NT2/D1 (cell line): ENCODE measurements at regions not wholly inside any gene's neighbourhood (a gene's known extent, or its start where the extent isn't known, plus 50 kb on each side); places are given as distances from the start of the nearest gene placed in this dataset.
A peak's percentile ranks its signal among the peaks of the same experiment; 100 is the strongest.

ENCODE experiments used
- DNase-seq: peaks from one replicate; pipeline ENCODE4 v3.0.0-alpha.2; 2011; ENCODE audit warnings: low read depth, low spot score
- H3K27me3 ChIP-seq: 2 replicates; pipeline ENCODE4 v1.6.0; 2011; ENCODE audit warnings: mild to moderate bottlenecking; ENCODE audit not compliant: insufficient read length, insufficient read depth
- H3K36me3 ChIP-seq: 2 replicates; pipeline ENCODE4 v1.6.1; 2011; ENCODE audit warnings: mild to moderate bottlenecking, low read length, mixed read lengths; ENCODE audit not compliant: insufficient read depth, insufficient read length
- H3K4me1 ChIP-seq: 2 replicates; pipeline ENCODE4 v1.5.1; 2011; ENCODE audit not compliant: insufficient read depth, insufficient read length
- H3K4me3 ChIP-seq: 2 replicates; pipeline ENCODE4 v1.5.1; 2011; ENCODE audit warnings: low read depth; ENCODE audit not compliant: insufficient read length
- H3K9ac ChIP-seq: 2 replicates; pipeline ENCODE4 v1.6.0; 2011; ENCODE audit warnings: low read depth; ENCODE audit not compliant: insufficient read length
- H3K9me3 ChIP-seq: 2 replicates; pipeline ENCODE4 v1.5.1; 2011; ENCODE audit warnings: mild to moderate bottlenecking, low read length; ENCODE audit not compliant: insufficient read depth
- SUZ12 ChIP-seq: IDR thresholded peaks from 2 replicates; pipeline ENCODE4 v1.6.1; 2011; ENCODE audit not compliant: insufficient read length, insufficient read depth; ENCODE audit errors: extremely low read depth
- YY1 ChIP-seq: IDR thresholded peaks from 2 replicates; pipeline ENCODE4 v1.6.1; 2011; ENCODE audit not compliant: insufficient read length, insufficient read depth
- ZNF274 ChIP-seq: IDR thresholded peaks from 2 replicates; pipeline ENCODE4 v1.6.1; 2011; ENCODE audit warnings: mild to moderate bottlenecking, low read depth, low read length

- TF ChIP-seq SUZ12 (no peak), YY1 (no peak), ZNF274 (no peak)
- no peak for DNase-seq
- H3K9ac ChIP-seq, result no peak overlapping the region
- H3K4me1 ChIP-seq, result no peaks in the 10 kb centered on the region
- H3K27me3 ChIP-seq, result no peaks in the 10 kb centered on the region
- no peak overlapping the region for H3K4me3 ChIP-seq
- no peaks in the 10 kb centered on the region for H3K36me3 ChIP-seq
- H3K9me3 ChIP-seq, result 0 out of 2 replicates have a peak, but pooled peaks cover 6% of the 10 kb centered on the region
Observed at GRCh38 chr2:217722883-217723472, 279.8 kb downstream of the TNS1 start.

- peaks cover 18% of the 10 kb centered on the region; the same call in 1 of the 2 replicates for H3K9me3 ChIP-seq
- no peak for TF ChIP-seq SUZ12
- TF ChIP-seq YY1, result no peak
- TF ChIP-seq ZNF274, result no peak
- H3K9ac ChIP-seq, result no peak overlapping the region
- no peaks in the 10 kb centered on the region for H3K36me3 ChIP-seq
- H3K4me3 ChIP-seq, result no peak overlapping the region
- peaks cover 7% of the 10 kb centered on the region for H3K27me3 ChIP-seq
- peaks cover 8% of the 10 kb centered on the region for H3K4me1 ChIP-seq
- DNase-seq, result no peak
Observed at GRCh38 chr2:217717646-217718045, 285.1 kb downstream of the TNS1 start.

- H3K4me3 ChIP-seq, result no peak overlapping the region
- no peak for TF ChIP-seq ZNF274
- no peak for TF ChIP-seq SUZ12
- no peak for TF ChIP-seq YY1
- H3K9me3 ChIP-seq, result peaks cover 12% of the 10 kb centered on the region; the same call in 1 of the 2 replicates
- H3K36me3 ChIP-seq, result no peaks in the 10 kb centered on the region
- H3K4me1 ChIP-seq, result peaks cover 8% of the 10 kb centered on the region
- H3K27me3 ChIP-seq, result peaks cover 7% of the 10 kb centered on the region
- DNase-seq, result no peak
- no peak overlapping the region for H3K9ac ChIP-seq
Observed at GRCh38 chr2:217715484-217715883, 287.3 kb downstream of the TNS1 start.

GRCh38 chr2:217714287-217714751, 288.5 kb downstream of the TNS1 start:
- Histone ChIP-seq H3K9me3 (peaks cover 12% of the 10 kb centered on the region; the same call in 1 of the 2 replicates), H3K27me3 (peaks cover 7% of the 10 kb centered on the region), H3K9ac (peak overlapping the region; percentile 11), H3K4me3 (no peak overlapping the region), H3K4me1 (peaks cover 12% of the 10 kb centered on the region), H3K36me3 (no peaks in the 10 kb centered on the region)
- TF ChIP-seq ZNF274, result no peak
- no peak for TF ChIP-seq YY1
- TF ChIP-seq SUZ12, result no peak
- no peak for DNase-seq

DNA sequence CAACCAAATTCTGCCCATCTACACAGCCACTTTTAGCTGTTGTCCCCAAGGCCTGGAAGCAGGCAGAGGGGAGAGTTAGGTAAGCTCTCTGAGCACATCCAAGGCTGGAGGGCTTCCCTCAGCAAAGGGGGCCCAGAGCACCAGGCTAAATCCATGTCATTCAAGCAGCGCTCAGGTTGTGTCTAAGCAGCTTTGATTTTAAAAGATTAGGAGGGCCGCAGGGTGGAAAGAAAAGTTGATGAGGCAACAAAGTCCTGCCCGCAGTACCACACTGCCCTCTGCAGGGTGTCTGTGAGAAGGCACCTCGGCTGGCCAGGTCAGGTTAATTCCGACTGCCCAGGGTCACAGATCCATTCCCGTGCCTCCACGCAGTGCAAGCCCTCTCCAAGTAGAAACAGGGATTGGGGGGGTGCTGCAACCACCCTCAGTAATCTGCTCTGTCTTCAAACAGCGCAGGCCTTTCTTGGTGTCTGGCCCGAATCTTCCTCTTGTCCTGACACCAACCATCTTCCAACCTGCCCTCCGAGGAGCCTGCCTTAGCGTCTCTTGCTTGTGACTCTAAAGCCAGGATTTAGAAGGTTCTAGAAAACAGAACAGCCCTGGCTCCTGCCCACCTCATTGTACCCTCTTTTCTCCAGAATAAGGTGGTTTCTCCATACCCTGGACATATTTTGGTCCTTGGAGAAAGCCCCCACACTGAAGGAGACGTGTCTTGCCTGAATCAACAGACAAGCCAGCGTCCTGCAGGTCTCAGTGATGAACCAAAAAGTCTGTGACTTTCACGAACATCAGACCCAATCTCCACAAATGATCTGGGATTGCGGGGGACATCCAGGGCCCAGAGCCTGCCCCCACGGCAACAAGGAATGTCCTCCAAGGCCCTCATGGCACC, 289.2 kb downstream of the TNS1 start:
- Histone ChIP-seq H3K36me3 (no peaks in the 10 kb centered on the region), H3K4me3 (no peak overlapping the region), H3K27me3 (peaks cover 7% of the 10 kb centered on the region), H3K4me1 (peaks cover 12% of the 10 kb centered on the region), H3K9ac (peak overlapping the region; percentile 11), H3K9me3 (peaks cover 12% of the 10 kb centered on the region; the same call in 1 of the 2 replicates)
- peak; percentile 71 for DNase-seq
- TF ChIP-seq SUZ12, result no peak
- no peak for TF ChIP-seq ZNF274
- no peak for TF ChIP-seq YY1

DNA sequence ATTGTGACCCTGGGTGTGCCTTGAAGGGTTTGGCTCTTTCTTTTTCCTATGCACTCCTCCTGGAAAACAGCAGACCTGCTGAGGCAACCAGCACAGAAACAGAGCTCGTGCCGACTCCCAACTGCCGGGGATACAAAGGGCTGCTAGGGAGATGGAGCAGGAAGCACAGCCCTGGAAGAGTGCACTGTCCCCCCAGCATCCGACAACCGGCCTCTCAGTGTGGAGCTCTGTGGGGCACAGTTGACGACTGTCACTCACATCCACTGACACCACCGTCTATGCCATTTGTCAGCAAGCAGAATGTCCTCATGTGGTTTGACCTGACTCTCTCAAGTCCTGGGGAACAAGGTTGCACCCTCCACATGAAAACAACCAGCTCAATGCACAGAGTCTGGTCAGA, 290.4 kb downstream of the TNS1 start:
- TF ChIP-seq YY1 (no peak), ZNF274 (no peak), SUZ12 (no peak)
- no peak overlapping the region for H3K4me3 ChIP-seq
- H3K4me1 ChIP-seq, result peaks cover 12% of the 10 kb centered on the region
- H3K9ac ChIP-seq, result no peak overlapping the region
- no peak for DNase-seq
- H3K9me3 ChIP-seq, result peaks cover 12% of the 10 kb centered on the region; the same call in 1 of the 2 replicates
- no peaks in the 10 kb centered on the region for H3K36me3 ChIP-seq
- peaks cover 7% of the 10 kb centered on the region for H3K27me3 ChIP-seq

- Histone ChIP-seq H3K9ac (no peak overlapping the region), H3K9me3 (peaks cover 10% of the 10 kb centered on the region; the same call in 1 of the 2 replicates), H3K4me1 (peaks cover 12% of the 10 kb centered on the region), H3K4me3 (no peak overlapping the region), H3K27me3 (peaks cover 7% of the 10 kb centered on the region), H3K36me3 (no peaks in the 10 kb centered on the region)
- no peak for DNase-seq
- TF ChIP-seq YY1 (no peak), ZNF274 (no peak), SUZ12 (no peak)
Observed at GRCh38 chr2:217711188-217711587, 291.6 kb downstream of the TNS1 start.
